Neuronal stem cell (in vitro differentiated cells): ENCODE measurements at regions not wholly inside any gene's neighbourhood (a gene's known extent, or its start where the extent isn't known, plus 50 kb on each side); places are given as distances from the start of the nearest gene placed in this dataset.
"Not testable (repeated sequence)": the region's sequence is repeated elsewhere in the genome, so short reads cannot be mapped to it uniquely, and the experiment has no call there.

Experiments used
- DNase-seq: peaks from one replicate; pipeline ENCODE4 v3.0.0-alpha.2; 2013; ENCODE audit warnings: low spot score
- H2AFZ ChIP-seq: one replicate; pipeline ENCODE4 v1.6.1; 2013; ENCODE audit warnings: mild to moderate bottlenecking, low read length, inconsistent platforms
- H2AK5ac ChIP-seq: 2 replicates; pipeline ENCODE4 v1.6.1; 2013; ENCODE audit warnings: low read depth, mild to moderate bottlenecking, inconsistent platforms, low read length, moderate library complexity, mixed read lengths
- H2BK120ac ChIP-seq: 2 replicates; pipeline ENCODE4 v1.6.1; 2013; ENCODE audit warnings: low read depth, mild to moderate bottlenecking, inconsistent platforms, low read length, moderate library complexity, mixed read lengths
- H2BK12ac ChIP-seq: one replicate; pipeline ENCODE4 v1.6.1; 2013; ENCODE audit warnings: low read length, inconsistent platforms
- H2BK15ac ChIP-seq: 2 replicates; pipeline ENCODE4 v1.6.1; 2013; ENCODE audit warnings: mild to moderate bottlenecking, low read length, inconsistent platforms, mixed read lengths
- H2BK5ac ChIP-seq: one replicate; pipeline ENCODE4 v1.6.1; 2013; ENCODE audit warnings: inconsistent platforms, mild to moderate bottlenecking, low read length, moderate library complexity
- H3K14ac ChIP-seq: one replicate; pipeline ENCODE4 v1.6.1; 2013; ENCODE audit warnings: low read length, inconsistent platforms
- H3K18ac ChIP-seq: 2 replicates; pipeline ENCODE4 v1.6.1; 2013; ENCODE audit warnings: low read length, inconsistent platforms
- H3K23ac ChIP-seq: 2 replicates; pipeline ENCODE4 v1.6.1; 2013; ENCODE audit warnings: low read depth, mild to moderate bottlenecking, mixed read lengths, low read length, inconsistent platforms; ENCODE audit not compliant: poor library complexity
- H3K27ac ChIP-seq: replicated peaks from 3 replicates; pipeline ENCODE4 v1.5.1; 2013; ENCODE audit warnings: low read length, inconsistent platforms
- H3K27me3 ChIP-seq, 3 experiments: 2 replicates each; pipeline ENCODE4 v1.6.1; 2013; ENCODE audit warnings: low read length in 3 of 3, mild to moderate bottlenecking in 2 of 3, inconsistent platforms in 1 of 3, low read depth in 1 of 3, mixed read lengths in 1 of 3, moderate library complexity in 1 of 3; ENCODE audit not compliant: control insufficient read depth in 3 of 3, insufficient read depth in 3 of 3
- H3K36me3 ChIP-seq, 2 donors: replicated peaks in 1 of 2; 2 replicates each; pipeline ENCODE4 v1.6.1; 2013; ENCODE audit warnings: low read length in 2 of 2; ENCODE audit not compliant: control insufficient read depth in 2 of 2, insufficient read depth in 2 of 2
- H3K4ac ChIP-seq: 2 replicates; pipeline ENCODE4 v1.6.1; 2013; ENCODE audit warnings: inconsistent platforms, mild to moderate bottlenecking, low read length, moderate library complexity
- H3K4me1 ChIP-seq, 2 donors: 1 replicate in 1 of 2; 2 replicates in 1 of 2; pipeline ENCODE4 v1.6.1; 2013; ENCODE audit warnings: low read length in 2 of 2, low read depth in 1 of 2; ENCODE audit not compliant: control insufficient read depth in 2 of 2, insufficient read depth in 1 of 2
- H3K4me2 ChIP-seq: one replicate; pipeline ENCODE4 v1.6.1; 2013; ENCODE audit warnings: mild to moderate bottlenecking, low read length, inconsistent platforms; ENCODE audit not compliant: insufficient read depth, poor library complexity, severe bottlenecking
- H3K4me3 ChIP-seq, 2 donors: 2 replicates each; pipeline ENCODE4 v1.5.1; 2013; ENCODE audit warnings: low read length in 2 of 2, mild to moderate bottlenecking in 2 of 2, inconsistent platforms in 1 of 2, moderate library complexity in 1 of 2
- H3K79me1 ChIP-seq: one replicate; pipeline ENCODE4 v1.6.1; 2013; ENCODE audit warnings: low read depth, mild to moderate bottlenecking, inconsistent platforms, low read length, moderate library complexity
- H3K9ac ChIP-seq: one replicate; pipeline ENCODE4 v1.6.1; 2013; ENCODE audit warnings: mild to moderate bottlenecking, low read depth, low read length, inconsistent platforms; ENCODE audit not compliant: poor library complexity
- H3K9me3 ChIP-seq, 2 donors: replicated peaks in 1 of 2; 2 replicates each; pipeline versions ENCODE3 to v1.6.1; 2013; ENCODE audit warnings: low read length in 2 of 2, mild to moderate bottlenecking in 2 of 2, inconsistent platforms in 1 of 2, low read depth in 1 of 2, mixed read lengths in 1 of 2, moderate library complexity in 1 of 2; ENCODE audit not compliant: control insufficient read depth in 2 of 2, insufficient read depth in 1 of 2
- H4K8ac ChIP-seq: one replicate; pipeline ENCODE4 v1.6.1; 2013; ENCODE audit warnings: low read depth, mild to moderate bottlenecking, inconsistent platforms, low read length, moderate library complexity
- H4K91ac ChIP-seq: one replicate; pipeline ENCODE4 v1.6.1; 2013; ENCODE audit warnings: low read length, low read depth, mild to moderate bottlenecking, inconsistent platforms; ENCODE audit not compliant: poor library complexity
- WGBS, 2 donors: extraction: QIAGEN DNeasy Blood & Tissue Kit; methylation state at CpG; one replicate each; pipeline ENCODE4 v1.1.7; 2013; ENCODE audit warnings: missing lambda C conversion rate in 2 of 2, mixed read lengths in 1 of 2; ENCODE audit not compliant: insufficient read length in 2 of 2, insufficient replicate concordance in 1 of 2; ENCODE audit errors: extremely low coverage in 2 of 2; 5-methylcytosine and 5-hydroxymethylcytosine counted together

GRCh38 chr9:30616782-30617181 is 1767.7 kb upstream of the ACO1 start:
- not testable (repeated sequence) for H3K9me3 ChIP-seq, H3K79me1 ChIP-seq, H3K4me2 ChIP-seq

GRCh38 chr9:30622561-30622960 is 1761.9 kb upstream of the ACO1 start:
- Histone ChIP-seq H3K4me1 (no peaks in the 10 kb centered on the region), H3K18ac (no peak overlapping the region), H2BK120ac (no peak overlapping the region), H2AK5ac (no peak overlapping the region), H2BK12ac (no peak overlapping the region), H3K27me3 (no peaks in the 10 kb centered on the region), H2AFZ (no peak overlapping the region), H3K4ac (no peak overlapping the region), H3K14ac (no peak overlapping the region), H3K79me1 (no peaks in the 10 kb centered on the region), H3K9me3 (no peaks in the 10 kb centered on the region), H3K23ac (no peak overlapping the region), H2BK5ac (no peak overlapping the region), H3K9ac (no peak overlapping the region), H3K36me3 (no peaks in the 10 kb centered on the region), H4K91ac (no peak overlapping the region), H3K4me3 (no peak overlapping the region), H3K27ac (no peak overlapping the region), H2BK15ac (no peak overlapping the region), H4K8ac (no peak overlapping the region), H3K4me2 (no peak overlapping the region)
- no peak for DNase-seq
- no CpG with 5 or more reads among the region's 4 CpGs for WGBS, 2 donors

More at GRCh38 chr9:30616782-30617181, 1767.7 kb upstream of the ACO1 start:
- not testable (repeated sequence) for H3K18ac ChIP-seq, H3K4me1 ChIP-seq, H3K14ac ChIP-seq, H3K4me3 ChIP-seq, H3K4ac ChIP-seq, H3K23ac ChIP-seq, H2BK15ac ChIP-seq, H3K9ac ChIP-seq, H4K91ac ChIP-seq, H3K36me3 ChIP-seq, H3K27ac ChIP-seq, H2BK120ac ChIP-seq, H2BK12ac ChIP-seq, H2AFZ ChIP-seq, DNase-seq, H3K27me3 ChIP-seq, H2AK5ac ChIP-seq, H4K8ac ChIP-seq, H2BK5ac ChIP-seq
- WGBS, 2 donors = no CpG with 5 or more reads among the region's 7 CpGs

DNA sequence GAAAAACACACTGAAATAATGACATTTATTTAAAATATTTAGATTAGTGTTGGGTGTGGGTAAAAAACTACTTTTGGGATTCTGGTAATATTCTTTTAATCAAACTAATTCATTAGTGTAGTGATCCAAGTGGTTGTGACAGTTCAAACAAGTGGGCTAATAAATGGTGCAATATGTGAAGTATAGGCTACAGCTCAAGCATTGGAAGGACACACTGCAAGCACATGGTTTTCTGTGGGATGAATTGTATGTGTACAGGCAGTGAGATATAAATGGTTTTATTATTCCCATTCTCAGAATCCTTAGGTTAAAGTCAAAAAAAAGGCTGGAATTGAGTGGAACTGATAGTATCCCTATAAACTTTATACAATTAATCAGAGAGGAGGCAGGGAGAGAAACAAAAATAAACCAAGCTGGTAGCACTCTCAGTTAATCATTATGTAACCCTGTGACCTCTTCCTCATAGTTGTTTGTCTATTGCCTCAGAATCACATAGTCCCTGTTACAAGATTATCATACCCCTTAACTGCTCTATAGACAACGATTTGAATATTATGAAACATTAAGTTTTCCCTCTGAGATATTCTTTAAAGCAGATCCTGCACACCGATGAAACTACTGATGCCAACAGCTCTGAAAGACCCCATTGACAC is 1755.4 kb upstream of the ACO1 start:
- Histone ChIP-seq H2AK5ac (no peak overlapping the region), H2BK5ac (no peak overlapping the region), H3K27me3 (no peaks in the 10 kb centered on the region), H3K4me2 (no peak overlapping the region), H3K9me3 (no peaks in the 10 kb centered on the region), H4K8ac (no peak overlapping the region), H3K23ac (no peak overlapping the region), H3K36me3 (no peaks in the 10 kb centered on the region), H3K4me3 (no peak overlapping the region), H3K4ac (no peak overlapping the region), H3K9ac (no peak overlapping the region), H3K27ac (no peak overlapping the region), H2BK15ac (no peak overlapping the region), H2BK12ac (no peak overlapping the region), H3K14ac (no peak overlapping the region), H3K4me1 (peaks cover 0 to 3% of the 10 kb centered on the region in 2 donors), H2AFZ (peak overlapping the region; percentile 40), H3K18ac (no peak overlapping the region), H2BK120ac (no peak overlapping the region), H3K79me1 (no peaks in the 10 kb centered on the region), H4K91ac (no peak overlapping the region)
- WGBS, 2 donors = no CpG with 5 or more reads among the region's 2 CpGs
- DNase-seq = no peak

DNA sequence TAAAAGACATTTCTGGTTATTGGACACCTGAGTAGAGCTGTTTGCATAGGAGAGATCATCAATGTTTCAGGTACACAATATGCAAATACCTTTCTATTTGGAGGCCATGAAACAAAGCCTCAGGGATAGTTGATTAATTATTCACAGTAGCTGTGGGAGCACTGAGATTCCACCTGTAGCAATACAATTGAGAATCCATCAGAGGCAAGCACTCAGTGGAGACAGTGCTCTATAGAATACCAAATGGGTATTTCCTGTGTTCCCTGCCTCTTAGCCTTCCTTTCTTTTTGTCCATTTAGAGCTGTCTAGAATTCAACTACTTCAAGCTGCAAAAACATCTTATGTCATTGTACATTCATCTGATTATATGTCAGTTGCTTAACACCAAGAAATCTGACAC is 1754.0 kb upstream of the ACO1 start:
- H3K4me2 ChIP-seq = no peak overlapping the region
- H2AFZ ChIP-seq = no peak overlapping the region
- no peak overlapping the region for H3K23ac ChIP-seq
- no peak overlapping the region for H3K4me3 ChIP-seq
- H2BK5ac ChIP-seq = no peak overlapping the region
- peaks cover 0 to 3% of the 10 kb centered on the region in 2 donors for H3K4me1 ChIP-seq
- no peaks in the 10 kb centered on the region for H3K79me1 ChIP-seq
- no peak overlapping the region for H2BK15ac ChIP-seq
- no peak overlapping the region for H3K4ac ChIP-seq
- no peak overlapping the region for H2BK120ac ChIP-seq
- H3K27me3 ChIP-seq = no peaks in the 10 kb centered on the region
- H3K27ac ChIP-seq = no peak overlapping the region
- no peak overlapping the region for H3K14ac ChIP-seq
- no peak overlapping the region for H3K9ac ChIP-seq
- H3K18ac ChIP-seq = no peak overlapping the region
- no peaks in the 10 kb centered on the region for H3K9me3 ChIP-seq
- no peak overlapping the region for H4K91ac ChIP-seq
- H4K8ac ChIP-seq = no peak overlapping the region
- no peaks in the 10 kb centered on the region for H3K36me3 ChIP-seq
- DNase-seq = no peak
- H2BK12ac ChIP-seq = no peak overlapping the region
- H2AK5ac ChIP-seq = no peak overlapping the region
